Stimulated activated CD4-positive, alpha-beta T cell treated with anti-CD3 and anti-CD28 coated beads, Interleukin-1b, Interleukin-23, amount 100 ng/mL, for 24 hours (primary cell): ENCODE measurements at regions not wholly inside any gene's neighbourhood (a gene's known extent, or its start where the extent isn't known, plus 50 kb on each side); places are given as distances from the start of the nearest gene placed in this dataset.
"Not testable (repeated sequence)": the region's sequence is repeated elsewhere in the genome, so short reads cannot be mapped to it uniquely, and the experiment has no call there.

Experiments used
- DNase-seq, 4 experiments: peaks; one replicate each; pipeline ENCODE4 v3.0.0-alpha.2; 2020; ENCODE audit warnings: low read depth in 4 of 4, low spot score in 1 of 4

- no peak for DNase-seq
Observed at GRCh38 chr6:121755485-121755884, 320.0 kb downstream of the GJA1 start.

DNA sequence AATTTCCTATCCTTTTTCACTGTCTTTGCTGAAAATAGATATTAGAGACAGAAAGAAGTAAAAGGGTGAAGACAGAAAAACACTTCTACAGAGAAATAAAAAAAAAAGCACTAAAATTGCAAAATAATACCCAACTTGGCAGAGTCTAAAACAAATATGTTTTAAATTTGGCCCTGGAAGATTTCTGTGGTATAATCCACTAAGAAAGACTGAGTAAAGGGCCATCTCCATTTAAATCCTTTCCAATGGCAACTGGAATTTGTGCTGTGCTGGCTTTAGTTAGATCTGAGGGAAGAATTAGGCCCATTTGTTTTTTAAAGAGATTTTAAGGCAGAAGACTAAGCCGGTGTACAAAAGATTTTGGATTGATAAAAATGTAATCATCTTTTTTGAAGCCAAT is 321.2 kb downstream of the GJA1 start:
- no peak for DNase-seq

GRCh38 chr6:121759370-121759769 is 323.9 kb downstream of the GJA1 start:
- no peak for DNase-seq

GRCh38 chr6:121760191-121760590 is 324.7 kb downstream of the GJA1 start:
- DNase-seq = no peak

DNA sequence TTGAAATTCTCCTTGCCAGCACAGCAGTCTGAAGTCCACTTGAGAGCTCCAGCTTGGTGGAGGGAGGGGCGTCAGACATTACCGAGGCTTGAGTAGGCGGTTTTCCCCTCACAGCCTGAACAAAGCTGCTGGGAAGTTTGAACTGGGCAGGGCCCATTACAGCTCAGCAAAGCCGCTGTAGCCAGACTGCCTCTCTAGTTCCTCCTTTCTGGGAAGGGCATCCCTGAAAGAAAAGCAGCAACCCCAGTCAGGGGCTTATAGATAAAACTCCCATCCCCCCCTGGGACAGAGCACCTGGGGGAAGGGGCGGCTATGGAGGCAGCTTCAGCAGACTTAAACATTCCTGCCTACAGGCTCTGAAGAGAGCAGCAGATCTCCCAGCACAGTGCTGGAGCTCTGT is 325.3 kb downstream of the GJA1 start:
- no peak for DNase-seq

- DNase-seq = no peak
Observed at GRCh38 chr6:121764493-121764892, 329.0 kb downstream of the GJA1 start.

DNA sequence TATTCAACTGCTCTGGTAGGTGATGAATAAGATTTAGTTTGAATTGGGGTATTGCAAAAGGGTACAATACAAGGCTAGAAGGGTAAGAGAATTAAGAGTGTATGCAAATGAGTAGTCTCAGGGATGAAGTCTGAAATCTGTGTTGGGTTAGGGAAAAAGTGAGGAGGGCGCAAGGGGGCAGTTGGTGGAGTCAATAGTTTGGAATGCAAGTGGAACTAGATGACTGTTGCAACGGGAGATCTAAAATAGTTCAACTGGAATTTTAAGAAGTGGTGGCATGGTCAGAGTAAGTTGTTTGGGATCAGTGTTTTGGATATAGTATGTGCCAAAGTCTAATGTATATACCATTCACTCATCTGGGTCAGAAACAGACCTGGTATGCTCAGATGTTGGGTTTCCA is 329.6 kb downstream of the GJA1 start:
- no peak for DNase-seq

GRCh38 chr6:121767211-121767610 is 331.8 kb downstream of the GJA1 start:
- DNase-seq = no peak

DNA sequence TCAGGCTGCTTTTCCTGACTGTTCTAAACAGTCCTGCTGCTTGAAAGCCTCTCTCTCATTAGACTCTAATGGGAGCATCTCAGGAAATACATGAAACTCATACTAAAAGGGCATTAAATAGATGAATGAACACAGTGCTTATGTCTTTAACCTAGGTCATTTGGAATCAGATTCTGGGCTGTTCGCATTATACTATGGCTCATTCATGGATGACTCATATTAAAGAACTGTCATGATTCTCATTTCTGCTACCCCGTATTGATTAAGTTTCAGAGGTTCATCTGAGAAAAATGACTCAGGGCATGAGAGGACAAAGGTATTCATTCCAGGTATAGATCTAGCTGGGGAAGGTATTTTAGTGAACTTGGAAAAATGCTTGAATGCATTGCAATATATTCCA is 335.5 kb downstream of the GJA1 start:
- DNase-seq = no peak

GRCh38 chr6:121771937-121772720 is 336.7 kb downstream of the GJA1 start:
- no peak for DNase-seq

DNA sequence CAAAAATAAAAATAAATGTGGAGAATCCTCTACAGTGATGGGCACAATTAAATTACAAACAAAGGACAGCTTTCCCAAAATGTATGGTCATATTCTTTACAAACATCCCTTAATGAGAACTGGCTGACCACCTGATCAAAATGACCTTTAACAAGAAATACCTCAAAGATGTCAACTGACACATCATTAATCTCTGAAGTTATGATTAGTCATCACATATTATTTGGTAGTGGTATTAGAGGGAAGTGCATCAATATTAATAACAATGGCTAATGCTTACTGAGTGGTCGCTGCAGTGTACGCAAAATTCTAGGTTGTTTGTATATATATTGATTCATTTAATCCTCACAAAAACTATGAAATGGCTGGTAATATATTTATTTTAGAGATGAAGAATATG is 340.6 kb downstream of the GJA1 start:
- DNase-seq = no peak

- DNase-seq = no peak
Observed at GRCh38 chr6:121780325-121781321, 345.2 kb downstream of the GJA1 start.

DNA sequence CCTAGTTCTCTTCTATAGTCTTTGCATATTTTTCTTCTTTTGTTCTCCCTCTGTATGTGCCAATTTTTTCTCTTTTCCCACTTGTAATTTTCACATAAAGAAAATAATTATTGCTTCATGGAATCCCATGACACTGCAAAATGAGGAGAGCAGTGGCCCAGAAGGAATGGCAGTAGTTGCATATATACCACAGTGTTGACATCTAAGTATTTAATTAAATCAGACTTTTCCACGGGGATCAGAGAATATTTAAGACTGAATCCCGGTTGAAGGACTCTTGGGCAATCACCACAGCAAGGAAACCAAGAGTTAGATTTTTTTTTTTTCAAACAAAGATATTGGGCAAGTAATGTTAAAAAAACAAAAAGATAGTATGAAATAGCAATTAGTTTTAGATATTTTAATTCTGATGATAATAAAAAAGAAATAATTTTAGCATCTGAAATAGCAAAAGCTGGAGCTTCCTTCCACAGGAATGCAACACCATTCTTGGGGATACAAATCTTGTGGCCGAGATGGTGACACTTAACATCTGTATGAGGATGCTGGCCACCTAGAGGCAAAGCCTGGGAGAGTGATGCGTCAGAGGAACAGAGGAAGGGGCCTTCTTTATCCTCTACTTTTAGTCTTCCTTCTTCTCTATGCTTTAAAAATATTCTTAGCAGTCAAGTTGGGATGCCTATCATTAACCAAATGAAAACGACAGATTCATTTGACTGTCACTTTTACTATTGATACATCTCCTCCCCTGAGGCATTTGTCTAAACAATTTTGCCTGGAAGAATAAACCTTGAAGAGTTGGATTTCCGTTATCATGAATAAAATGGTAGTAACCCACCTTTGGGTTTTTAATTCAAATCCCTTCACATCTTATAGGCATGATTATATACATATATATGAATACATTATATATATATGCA is 356.2 kb downstream of the GJA1 start:
- DNase-seq = no peak

DNA sequence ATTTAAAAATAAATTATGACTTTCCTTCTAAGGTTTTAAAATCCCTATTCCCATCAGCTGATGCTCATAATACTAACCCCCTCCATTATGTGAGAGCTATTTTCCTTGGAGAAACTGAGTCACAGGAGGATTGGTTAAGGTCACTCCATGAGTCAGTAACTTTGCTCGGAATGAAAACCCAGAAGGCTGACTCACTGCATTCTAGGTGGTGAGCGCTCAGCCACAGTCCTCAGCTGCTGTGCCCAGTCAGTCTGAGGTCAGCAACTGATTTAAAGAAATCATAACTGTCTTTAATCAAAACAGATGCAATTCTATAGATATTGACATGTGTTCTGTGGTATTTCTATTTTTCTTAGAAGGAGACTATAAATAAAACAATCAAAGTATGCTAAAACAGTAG is 359.2 kb downstream of the GJA1 start:
- DNase-seq = no peak

DNA sequence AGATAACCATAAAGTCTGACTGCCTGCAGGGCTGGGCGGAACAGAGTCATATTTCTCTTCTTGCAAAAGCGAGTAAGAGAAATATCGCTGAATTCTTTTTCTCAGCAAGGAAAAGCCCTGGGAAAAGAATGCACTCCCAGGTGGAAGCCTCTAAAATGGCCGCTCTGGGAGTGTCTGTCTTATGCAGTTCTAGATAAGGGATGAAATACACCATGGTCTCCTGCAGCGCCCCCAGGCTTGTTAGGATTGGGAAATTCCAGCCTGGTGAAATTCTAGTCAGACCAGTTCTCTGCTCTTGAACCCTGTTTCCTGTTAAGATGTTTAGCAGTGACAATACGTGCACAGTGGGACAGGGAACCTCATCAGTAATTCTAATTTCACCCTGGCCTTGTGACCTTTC is 362.2 kb downstream of the GJA1 start:
- DNase-seq = not testable (repeated sequence)

GRCh38 chr6:121798126-121798525 is 362.7 kb downstream of the GJA1 start:
- not testable (repeated sequence) for DNase-seq

GRCh38 chr6:121799574-121799973 is 364.1 kb downstream of the GJA1 start:
- DNase-seq = no peak

DNA sequence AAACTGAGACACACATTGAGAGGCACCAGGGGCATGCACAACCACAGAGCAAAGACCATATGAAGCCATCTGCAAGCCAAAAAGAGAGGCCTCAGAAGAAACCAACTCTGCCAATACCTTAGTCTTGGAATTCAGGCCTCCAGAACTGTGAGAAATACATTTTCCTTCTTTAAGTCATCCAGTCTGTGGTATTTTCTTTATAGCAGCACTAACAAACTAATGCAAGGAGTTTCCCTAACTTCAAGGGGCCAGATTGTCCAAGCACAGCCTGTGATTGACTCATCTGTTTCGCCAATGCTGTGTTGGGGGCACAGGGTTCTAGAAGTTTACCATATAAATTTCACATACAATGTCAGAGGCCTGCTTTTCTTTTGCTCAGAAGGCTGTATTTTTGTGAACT is 364.6 kb downstream of the GJA1 start:
- no peak for DNase-seq

- no peak for DNase-seq
Observed at GRCh38 chr6:121806116-121806515, 370.7 kb downstream of the GJA1 start.

DNA sequence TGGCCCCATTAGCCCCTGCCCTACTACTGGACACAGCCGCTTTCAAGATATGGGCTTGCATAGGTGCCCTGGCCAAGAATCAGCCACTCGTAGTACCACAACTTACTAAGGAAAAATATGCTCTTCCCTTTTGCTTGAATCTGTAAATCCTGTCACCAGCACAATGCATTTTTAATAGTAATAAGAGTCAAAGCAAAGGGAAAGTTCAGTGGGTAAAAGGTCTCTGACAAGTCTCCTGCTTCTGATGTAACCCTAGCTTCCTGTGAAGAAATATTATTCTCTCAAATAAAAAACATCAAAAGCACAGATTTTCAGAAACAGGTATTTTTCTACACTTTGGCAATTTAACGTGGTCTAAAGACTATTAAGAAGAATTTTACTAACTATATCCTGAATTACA is 373.8 kb downstream of the GJA1 start:
- no peak for DNase-seq
